ENCODE measurements at regions not wholly inside any gene's neighbourhood (a gene's known extent, or its start where the extent isn't known, plus 50 kb on each side); places are given as distances from the start of the nearest gene placed in this dataset.

- H3K27ac Mint-ChIP-seq = no peak overlapping the region
- no peak overlapping the region for H3K4me3 ChIP-seq (ENCODE audit: low read length)
Measured at GRCh38 chr2:239612133-239612532, 211.3 kb upstream of the HDAC4 start.

GRCh38 chr2:239611222-239611795, 210.5 kb upstream of the HDAC4 start:
- intact Hi-C loops (cut with micrococcal nuclease) = no loop called here
- peaks cover 2% of the 10 kb centered on the region for H3K27me3 ChIP-seq (ENCODE audit: control insufficient read depth, insufficient read depth, low read length)
- H3K36me3 Mint-ChIP-seq = peaks cover under 1% of the 10 kb centered on the region
- WGBS (ENCODE audit: insufficient coverage) = 95% methylated on average over 10 of the region's 10 CpGs
- H3K4me3 ChIP-seq (ENCODE audit: low read length) = no peak overlapping the region
- ATAC-seq = no peak
- H3K9me3 Mint-ChIP-seq = no peaks in the 10 kb centered on the region
- peaks cover 26% of the 10 kb centered on the region for H3K4me1 ChIP-seq (ENCODE audit: control insufficient read depth, insufficient read depth, low read length)
- no peaks in the 10 kb centered on the region for H3K36me3 ChIP-seq (ENCODE audit: control insufficient read depth, insufficient read depth, low read length)
- no peak overlapping the region for H3K27ac ChIP-seq (ENCODE audit: low read length)
- no peaks in the 10 kb centered on the region for H3K9me3 ChIP-seq (ENCODE audit: control insufficient read depth, insufficient read depth, low read length)
- peaks cover 6 to 11% of the 10 kb centered on the region in 2 donors for H3K4me1 Mint-ChIP-seq
- DNase-seq = no peak
- no peak overlapping the region for H3K27ac Mint-ChIP-seq
- no peak overlapping the region for H3K4me3 Mint-ChIP-seq
- peaks cover 6 to 22% of the 10 kb centered on the region in 2 donors for H3K27me3 Mint-ChIP-seq (ENCODE audit: low read depth in 2 of 2)
- TF ChIP-seq CTCF (IDR thresholded peaks at IDR 0.05) = no peak

More at GRCh38 chr2:239612133-239612532, 211.3 kb upstream of the HDAC4 start:
- Mint-ChIP-seq H3K27me3 (ENCODE audit: low read depth in 2 of 2) (peaks cover 6 to 20% of the 10 kb centered on the region in 2 donors), H3K4me1 (peaks cover 6 to 11% of the 10 kb centered on the region in 2 donors), H3K4me3 (no peak overlapping the region), H3K9me3 (peaks cover 0 to 4% of the 10 kb centered on the region in 2 donors), H3K36me3 (peaks cover 7% of the 10 kb centered on the region)
- no peaks in the 10 kb centered on the region for H3K36me3 ChIP-seq (ENCODE audit: control insufficient read depth, insufficient read depth, low read length)
- no peak overlapping the region for H3K27ac ChIP-seq (ENCODE audit: low read length)
- no peaks in the 10 kb centered on the region for H3K9me3 ChIP-seq (ENCODE audit: control insufficient read depth, insufficient read depth, low read length)
- H3K4me1 ChIP-seq (ENCODE audit: control insufficient read depth, insufficient read depth, low read length) = peaks cover 25% of the 10 kb centered on the region
- DNase-seq (no peak), ATAC-seq (no peak)
- intact Hi-C loops (cut with micrococcal nuclease) = no loop called here
- H3K27me3 ChIP-seq (ENCODE audit: control insufficient read depth, insufficient read depth, low read length) = no peaks in the 10 kb centered on the region
- no peak for TF ChIP-seq CTCF (IDR thresholded peaks at IDR 0.05)
- 93% methylated on average over 11 of the region's 11 CpGs for WGBS (ENCODE audit: insufficient coverage)

GRCh38 chr2:239610457-239611221, 209.8 kb upstream of the HDAC4 start:
- H3K9me3 Mint-ChIP-seq = no peaks in the 10 kb centered on the region
- no peak overlapping the region for H3K4me3 ChIP-seq (ENCODE audit: low read length)
- TF ChIP-seq CTCF (IDR thresholded peaks at IDR 0.05) = no peak
- no peak overlapping the region for H3K27ac ChIP-seq (ENCODE audit: low read length)
- H3K36me3 ChIP-seq (ENCODE audit: control insufficient read depth, insufficient read depth, low read length) = no peaks in the 10 kb centered on the region
- intact Hi-C loops (cut with micrococcal nuclease) = no loop called here
- peaks cover 6 to 22% of the 10 kb centered on the region in 2 donors for H3K27me3 Mint-ChIP-seq (ENCODE audit: low read depth in 2 of 2)
- no peak overlapping the region for H3K4me3 Mint-ChIP-seq
- no peak for DNase-seq
- peaks cover 2% of the 10 kb centered on the region for H3K27me3 ChIP-seq (ENCODE audit: control insufficient read depth, insufficient read depth, low read length)
- H3K4me1 ChIP-seq (ENCODE audit: control insufficient read depth, insufficient read depth, low read length) = peaks cover 30% of the 10 kb centered on the region
- H3K9me3 ChIP-seq (ENCODE audit: control insufficient read depth, insufficient read depth, low read length) = no peaks in the 10 kb centered on the region
- no peaks in the 10 kb centered on the region for H3K36me3 Mint-ChIP-seq
- ATAC-seq = no peak
- peaks cover 12 to 17% of the 10 kb centered on the region in 2 donors for H3K4me1 Mint-ChIP-seq
- 90% methylated on average over 9 of the region's 9 CpGs for WGBS (ENCODE audit: insufficient coverage)
- no peak overlapping the region for H3K27ac Mint-ChIP-seq
